SIG-M5 (cell line): ENCODE measurements at regions not wholly inside any gene's neighbourhood (a gene's known extent, or its start where the extent isn't known, plus 50 kb on each side); places are given as distances from the start of the nearest gene placed in this dataset.
"Not testable (repeated sequence)": the region's sequence is repeated elsewhere in the genome, so short reads cannot be mapped to it uniquely, and the experiment has no call there.

Source experiments
- DNase-seq: peaks from one replicate; lab custom pipeline; 2025; lab: John Stamatoyannopoulos, UW

DNA sequence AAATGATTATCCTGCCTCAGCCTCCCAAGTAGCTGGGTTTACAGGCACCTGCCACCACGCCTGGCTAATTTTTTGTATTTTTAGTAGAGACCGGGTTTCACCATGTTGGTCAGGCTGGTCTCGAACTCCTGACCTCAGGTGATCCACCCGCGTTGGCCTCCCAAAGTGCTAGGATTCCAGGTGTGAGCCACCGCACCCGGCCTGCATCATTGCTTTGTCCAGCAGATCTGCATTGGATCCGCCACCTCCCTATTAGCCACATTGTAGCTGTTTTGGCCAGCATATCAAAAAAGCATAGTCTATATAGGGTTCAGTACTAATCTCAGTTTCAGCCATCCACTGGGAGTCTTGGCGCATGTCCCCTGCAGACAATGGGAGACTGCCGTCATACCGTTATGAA lies 194.6 kb upstream of the SHH start:
- DNase-seq: not testable (repeated sequence)

GRCh38 chr7:156006024-156006423 lies 193.8 kb upstream of the SHH start:
- DNase-seq: no peak

DNA sequence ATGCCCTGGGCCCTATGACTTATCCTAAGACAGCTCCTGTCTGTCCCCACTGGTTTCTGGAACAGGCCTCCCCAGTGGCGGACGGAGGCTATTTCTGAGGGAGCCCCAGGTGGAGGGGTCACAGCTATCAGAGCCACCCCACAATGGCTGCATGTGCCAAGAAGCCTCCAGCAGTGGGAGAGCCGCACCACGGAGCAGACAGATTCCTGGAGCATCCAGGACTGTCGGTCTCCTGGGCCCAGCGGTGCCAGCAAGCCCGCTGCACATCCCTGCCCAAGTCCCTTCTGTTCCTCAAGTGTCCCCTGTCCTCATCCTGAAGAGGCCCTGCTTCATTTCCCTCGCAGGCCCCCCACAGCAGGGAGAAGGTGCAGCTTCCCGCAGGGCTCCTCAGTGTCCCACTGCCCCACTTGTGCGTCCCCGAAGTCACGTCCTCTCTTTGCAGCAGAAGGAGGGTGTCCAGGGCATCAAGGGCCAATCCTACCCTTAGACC lies 193.0 kb upstream of the SHH start:
- DNase-seq: no peak

DNA sequence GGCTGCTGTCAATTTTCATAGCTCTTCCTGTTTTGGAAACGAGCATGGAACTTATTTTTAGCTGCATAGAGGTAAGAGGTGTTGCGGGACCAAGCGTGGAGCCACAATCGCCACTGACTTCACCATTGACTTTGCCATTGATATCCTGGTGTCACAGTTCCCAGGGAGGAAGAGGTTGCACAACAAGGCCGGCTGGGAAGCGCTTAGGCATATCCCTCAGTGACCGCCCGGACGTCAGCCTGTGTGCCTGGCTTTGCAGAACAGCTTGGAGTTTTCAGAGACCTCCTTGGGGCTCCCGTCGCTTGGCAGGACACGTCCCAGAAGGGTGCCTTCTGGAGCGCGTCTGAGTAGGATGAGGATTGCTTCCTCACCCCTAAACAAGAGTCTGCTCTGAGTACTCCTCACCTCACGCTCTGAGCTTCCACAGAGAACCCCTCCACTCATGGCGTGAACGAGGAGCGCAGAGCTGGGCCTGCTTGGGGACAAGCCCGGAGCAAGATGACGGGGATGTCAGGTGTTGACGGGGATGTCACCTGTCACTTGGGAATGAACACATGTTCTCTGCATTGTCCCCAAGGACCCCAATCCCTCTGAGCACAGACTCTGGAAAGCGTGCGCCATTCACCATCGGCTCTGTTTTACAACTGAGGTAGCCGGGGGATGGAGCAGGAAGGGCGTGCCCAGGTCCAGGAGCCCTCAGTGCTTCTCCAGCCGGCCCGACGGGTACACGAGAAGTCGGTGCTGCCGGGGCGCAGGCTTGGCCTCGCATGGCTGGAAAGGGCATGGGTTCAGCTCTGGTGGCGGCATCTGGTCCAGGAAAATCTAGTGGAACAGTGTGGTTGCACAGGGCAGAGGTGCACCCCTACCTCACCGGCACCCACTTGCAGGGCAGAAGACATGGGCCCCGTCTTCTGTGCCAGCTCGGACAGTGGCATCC lies 192.3 kb upstream of the SHH start:
- no peak for DNase-seq

DNA sequence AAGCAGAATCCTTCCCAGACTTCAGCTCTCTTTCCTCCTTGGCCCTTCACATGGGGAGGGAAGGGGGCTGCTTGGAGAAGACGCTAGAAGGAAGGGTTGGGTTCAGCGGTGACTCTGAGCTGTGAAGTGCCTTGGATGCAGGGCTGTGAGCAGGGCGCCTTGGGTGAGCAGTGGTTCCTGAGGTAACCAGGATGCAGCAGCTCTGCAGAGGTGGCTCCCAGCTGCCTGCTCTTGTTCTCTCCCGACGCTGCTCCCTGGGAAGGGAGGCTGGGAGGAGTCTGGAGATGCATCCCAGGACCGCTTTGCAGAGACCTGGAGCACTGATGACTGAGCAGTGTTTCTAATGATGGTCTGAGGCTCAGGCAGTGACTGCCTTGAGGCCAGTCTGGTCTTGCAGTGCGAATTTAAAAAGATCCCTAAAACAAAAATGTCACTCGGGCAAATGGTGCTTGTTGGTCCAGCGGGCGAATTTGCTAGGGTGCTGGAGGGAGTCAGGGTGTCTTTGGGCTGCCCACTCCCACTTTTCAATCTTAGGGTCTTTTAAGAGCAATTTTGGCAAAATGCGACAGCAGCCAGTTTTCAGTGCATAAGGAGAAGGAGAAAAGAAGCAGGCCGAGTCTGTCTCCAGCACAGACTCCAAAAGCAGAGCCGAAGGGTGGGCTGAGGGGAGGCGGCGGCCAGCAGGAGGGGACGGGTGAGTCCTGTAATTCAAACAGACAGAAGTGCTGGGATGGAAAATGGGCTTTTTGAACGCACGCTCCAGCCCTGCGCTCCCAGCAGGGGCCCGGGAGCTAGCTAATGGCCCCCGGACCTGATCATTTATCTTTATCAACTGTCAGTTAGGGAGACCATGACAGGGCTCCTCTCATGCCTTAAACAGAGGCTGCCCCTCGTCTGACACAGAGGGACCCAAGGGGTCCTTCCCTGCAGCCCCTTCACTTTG lies 191.2 kb upstream of the SHH start:
- no peak for DNase-seq

DNA sequence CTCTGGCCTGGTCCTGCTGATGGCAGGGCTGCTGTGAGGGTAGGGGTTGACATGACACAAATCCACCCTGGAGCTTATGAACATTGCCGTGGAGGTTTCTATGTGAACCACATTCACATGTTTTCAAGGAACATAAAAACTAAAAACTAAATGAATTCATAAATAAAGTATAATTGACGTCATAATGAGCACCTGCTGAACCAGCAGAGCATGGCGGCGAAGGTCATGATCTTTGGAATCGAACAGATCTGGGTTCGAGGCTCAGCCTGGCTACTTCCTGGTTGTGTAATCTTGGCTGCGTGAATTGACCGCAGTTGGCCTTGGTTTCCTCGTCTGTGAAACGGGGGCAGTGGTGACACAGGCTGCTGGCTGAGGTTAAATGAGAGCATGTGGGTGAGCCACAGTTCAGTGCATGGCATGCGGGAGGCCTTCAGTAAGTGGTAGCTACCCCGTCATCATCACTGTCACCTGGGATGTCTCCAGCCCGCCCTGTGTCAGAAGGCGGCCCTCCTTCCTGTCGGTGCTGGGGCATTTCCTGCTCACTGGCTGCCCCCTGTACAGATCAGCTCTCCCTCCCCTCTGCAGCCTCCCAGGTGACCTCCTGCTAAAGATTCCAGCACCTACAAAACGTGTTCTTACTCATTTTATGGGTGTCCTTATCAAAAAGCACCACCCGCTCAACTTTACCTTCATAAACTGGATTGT lies 190.3 kb upstream of the SHH start:
- no peak for DNase-seq

- no peak for DNase-seq
These were observed 189.4 kb upstream of the SHH start for GRCh38 chr7:156001496-156002260.

DNA sequence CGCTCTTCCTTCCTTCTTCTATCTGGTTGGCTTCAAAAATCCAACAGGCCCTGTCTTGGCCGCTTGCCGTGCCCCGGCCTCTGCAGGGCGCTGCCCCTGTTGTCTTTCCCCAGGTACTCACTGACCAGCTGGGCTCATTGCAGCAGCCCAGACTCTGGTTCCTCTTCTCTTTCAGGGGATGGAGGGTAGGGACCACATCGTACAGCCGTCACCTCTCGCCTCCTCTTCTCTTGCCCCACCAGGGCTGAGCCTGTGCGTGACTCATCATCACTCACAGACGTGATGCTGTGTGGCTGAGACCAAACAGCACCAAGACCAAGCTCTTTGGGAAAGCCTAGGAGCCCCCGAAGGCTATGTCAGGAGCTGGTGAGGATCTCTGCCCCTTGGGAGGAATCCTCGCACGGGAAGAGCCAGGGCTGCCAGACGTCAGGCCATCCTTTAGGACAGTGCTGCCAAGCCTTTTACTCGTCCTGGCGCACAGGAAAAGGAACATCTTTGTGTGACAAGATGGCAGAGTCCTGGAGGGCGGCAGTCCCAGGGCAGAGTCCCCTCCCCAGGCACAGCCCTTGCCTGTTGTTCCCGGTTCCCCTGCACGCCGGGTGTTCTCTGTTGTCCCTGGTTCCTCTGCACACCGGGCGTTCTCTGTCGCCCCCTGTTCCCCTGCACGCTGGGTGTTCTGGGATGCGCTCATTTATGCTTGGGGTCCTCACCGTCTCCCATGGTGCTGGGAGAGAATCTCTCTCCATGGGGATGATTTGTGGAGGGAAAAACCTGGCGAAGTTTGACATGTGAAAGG lies 188.5 kb upstream of the SHH start:
- DNase-seq: no peak

DNA sequence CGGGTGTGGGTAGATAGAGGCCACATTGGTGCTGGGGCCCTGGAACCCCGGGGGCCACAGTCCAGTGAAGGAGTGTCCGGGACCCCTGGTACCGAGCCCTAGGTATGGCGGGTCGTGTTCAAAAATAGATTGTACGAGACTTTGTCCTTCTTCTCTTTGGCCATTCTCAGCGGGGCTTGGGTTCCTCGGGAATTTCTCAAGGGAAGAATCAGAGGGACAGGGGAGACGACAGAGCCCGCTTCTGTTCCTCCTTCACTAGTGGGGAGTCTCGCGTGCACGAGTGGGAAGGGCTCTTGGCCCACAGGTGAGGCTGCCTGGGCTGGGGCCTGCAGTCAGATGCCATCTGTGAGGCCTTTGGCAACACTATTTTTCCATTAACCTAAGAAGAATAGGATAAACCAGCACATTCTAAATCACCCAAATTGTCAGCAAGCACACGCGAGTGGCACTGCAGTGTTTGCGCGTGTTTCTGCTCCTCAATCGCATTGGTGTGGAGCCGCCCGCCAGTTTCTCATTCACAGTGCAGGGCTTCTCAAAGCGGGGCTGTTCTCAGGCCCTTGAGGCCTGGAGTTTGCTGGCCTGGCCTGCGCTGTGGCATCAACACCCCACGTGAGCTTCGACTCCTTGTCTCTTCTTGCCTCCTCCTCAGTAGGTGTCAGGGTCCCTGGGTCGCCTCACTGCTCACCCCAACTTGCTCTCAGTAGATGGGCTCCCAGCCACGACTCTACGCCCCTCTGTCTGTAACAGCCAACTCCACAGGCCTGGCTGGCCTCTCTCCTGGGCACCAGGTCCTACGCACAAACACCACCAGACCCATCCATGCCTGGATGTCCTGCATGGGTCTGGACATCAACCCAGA lies 187.6 kb upstream of the SHH start:
- no peak for DNase-seq

- DNase-seq: no peak
These were observed 186.7 kb upstream of the SHH start for GRCh38 chr7:155998766-155999630.

- no peak for DNase-seq
These were observed 186.0 kb upstream of the SHH start for GRCh38 chr7:155998328-155998691.

GRCh38 chr7:155997431-155998327 lies 185.4 kb upstream of the SHH start:
- DNase-seq: no peak

- no peak for DNase-seq
These were observed 184.5 kb upstream of the SHH start for GRCh38 chr7:155996718-155997280.

- no peak for DNase-seq
These were observed 182.9 kb upstream of the SHH start for GRCh38 chr7:155995183-155995612.

DNA sequence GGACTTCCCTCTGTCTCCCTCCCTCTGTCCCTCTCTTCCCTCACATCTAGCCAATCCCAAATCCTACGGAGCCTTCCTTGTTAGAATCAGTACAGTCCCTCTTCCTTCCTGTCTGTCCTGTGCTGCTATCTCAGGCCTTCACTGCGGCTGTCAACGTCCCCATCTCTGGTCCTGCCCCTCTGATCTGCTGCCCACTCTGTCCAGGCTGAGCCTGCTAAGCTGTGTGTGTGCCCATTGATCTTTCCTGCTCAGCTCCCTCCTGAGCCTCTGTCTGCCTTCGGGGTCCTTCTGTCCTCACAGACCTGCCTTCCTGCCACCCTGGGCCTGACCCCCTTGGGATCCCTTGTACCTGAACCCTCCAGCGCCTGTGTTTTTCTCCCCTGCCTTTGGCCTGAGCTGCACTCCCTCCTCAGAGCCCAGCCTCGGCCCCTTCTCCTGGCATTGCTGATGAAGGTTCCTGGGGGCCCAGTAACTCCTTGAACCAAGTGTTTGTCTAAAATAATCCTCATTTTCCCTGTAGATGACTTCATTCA lies 182.1 kb upstream of the SHH start:
- DNase-seq: no peak

GRCh38 chr7:155993420-155994278 lies 181.4 kb upstream of the SHH start:
- DNase-seq: no peak
